ENCODE measurements at regions not wholly inside any gene's neighbourhood (a gene's known extent, or its start where the extent isn't known, plus 50 kb on each side); places are given as distances from the start of the nearest gene placed in this dataset.

DNA sequence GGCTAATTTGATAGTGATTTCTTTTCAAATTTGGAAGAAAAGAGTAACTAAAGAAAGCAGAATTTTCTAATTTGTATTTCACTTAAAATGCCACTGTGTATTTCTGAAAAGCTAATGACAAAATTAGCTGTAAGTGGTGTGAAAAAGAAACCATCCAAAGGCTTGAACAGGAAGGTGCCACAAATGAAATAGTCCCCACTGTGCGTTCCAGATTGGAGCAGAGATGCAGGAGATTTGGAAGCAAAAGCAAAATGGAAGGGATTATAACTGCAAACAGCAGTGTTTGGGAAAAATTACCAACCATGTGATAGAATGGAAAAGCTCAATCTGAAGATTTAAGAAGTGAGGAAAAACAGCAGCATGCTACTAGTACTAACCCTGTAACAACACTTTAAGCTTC lies 498.7 kb downstream of the SUCLG1 start:
- no peak for TF ChIP-seq KLF1 (tag by site-specific recombination; IDR thresholded peaks at IDR 0.05)
- TF ChIP-seq, protein P1, sequence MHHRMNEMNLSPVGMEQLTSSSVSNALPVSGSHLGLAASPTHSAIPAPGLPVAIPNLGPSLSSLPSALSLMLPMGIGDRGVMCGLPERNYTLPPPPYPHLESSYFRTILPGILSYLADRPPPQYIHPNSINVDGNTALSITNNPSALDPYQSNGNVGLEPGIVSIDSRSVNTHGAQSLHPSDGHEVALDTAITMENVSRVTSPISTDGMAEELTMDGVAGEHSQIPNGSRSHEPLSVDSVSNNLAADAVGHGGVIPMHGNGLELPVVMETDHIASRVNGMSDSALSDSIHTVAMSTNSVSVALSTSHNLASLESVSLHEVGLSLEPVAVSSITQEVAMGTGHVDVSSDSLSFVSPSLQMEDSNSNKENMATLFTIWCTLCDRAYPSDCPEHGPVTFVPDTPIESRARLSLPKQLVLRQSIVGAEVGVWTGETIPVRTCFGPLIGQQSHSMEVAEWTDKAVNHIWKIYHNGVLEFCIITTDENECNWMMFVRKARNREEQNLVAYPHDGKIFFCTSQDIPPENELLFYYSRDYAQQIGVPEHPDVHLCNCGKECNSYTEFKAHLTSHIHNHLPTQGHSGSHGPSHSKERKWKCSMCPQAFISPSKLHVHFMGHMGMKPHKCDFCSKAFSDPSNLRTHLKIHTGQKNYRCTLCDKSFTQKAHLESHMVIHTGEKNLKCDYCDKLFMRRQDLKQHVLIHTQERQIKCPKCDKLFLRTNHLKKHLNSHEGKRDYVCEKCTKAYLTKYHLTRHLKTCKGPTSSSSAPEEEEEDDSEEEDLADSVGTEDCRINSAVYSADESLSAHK (tag by site-specific recombination; IDR thresholded peaks at IDR 0.05), result no peak
- TF ChIP-seq, protein P2, sequence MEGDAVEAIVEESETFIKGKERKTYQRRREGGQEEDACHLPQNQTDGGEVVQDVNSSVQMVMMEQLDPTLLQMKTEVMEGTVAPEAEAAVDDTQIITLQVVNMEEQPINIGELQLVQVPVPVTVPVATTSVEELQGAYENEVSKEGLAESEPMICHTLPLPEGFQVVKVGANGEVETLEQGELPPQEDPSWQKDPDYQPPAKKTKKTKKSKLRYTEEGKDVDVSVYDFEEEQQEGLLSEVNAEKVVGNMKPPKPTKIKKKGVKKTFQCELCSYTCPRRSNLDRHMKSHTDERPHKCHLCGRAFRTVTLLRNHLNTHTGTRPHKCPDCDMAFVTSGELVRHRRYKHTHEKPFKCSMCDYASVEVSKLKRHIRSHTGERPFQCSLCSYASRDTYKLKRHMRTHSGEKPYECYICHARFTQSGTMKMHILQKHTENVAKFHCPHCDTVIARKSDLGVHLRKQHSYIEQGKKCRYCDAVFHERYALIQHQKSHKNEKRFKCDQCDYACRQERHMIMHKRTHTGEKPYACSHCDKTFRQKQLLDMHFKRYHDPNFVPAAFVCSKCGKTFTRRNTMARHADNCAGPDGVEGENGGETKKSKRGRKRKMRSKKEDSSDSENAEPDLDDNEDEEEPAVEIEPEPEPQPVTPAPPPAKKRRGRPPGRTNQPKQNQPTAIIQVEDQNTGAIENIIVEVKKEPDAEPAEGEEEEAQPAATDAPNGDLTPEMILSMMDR (tag by site-specific recombination; IDR thresholded peaks at IDR 0.05), result no peak
- TF ChIP-seq REPIN1 (tag by site-specific recombination; IDR thresholded peaks at IDR 0.05; ENCODE audit: low read depth), result no peak
- TF ChIP-seq ZNF548 (tag by site-specific recombination; IDR thresholded peaks at IDR 0.05), result no peak
- no peak for TF ChIP-seq ZBTB21 (tag by site-specific recombination; IDR thresholded peaks at IDR 0.05)
- TF ChIP-seq TCF7L2 (IDR thresholded peaks at IDR 0.05; ENCODE audit: borderline replicate concordance, low read depth, low read length), result no peak
- no peak for TF ChIP-seq YY1 (tag by site-specific recombination; IDR thresholded peaks at IDR 0.05)
- TF ChIP-seq ZNF621 (tag by site-specific recombination; IDR thresholded peaks at IDR 0.05), result no peak

Data from HEK293 (cell line).